ENCODE measurements at regions not wholly inside any gene's neighbourhood (a gene's known extent, or its start where the extent isn't known, plus 50 kb on each side); places are given as distances from the start of the nearest gene placed in this dataset.
A peak's percentile ranks its signal among the peaks of the same experiment; 100 is the strongest.
"Not testable (repeated sequence)": the region's sequence is repeated elsewhere in the genome, so short reads cannot be mapped to it uniquely, and the experiment has no call there.

DNA sequence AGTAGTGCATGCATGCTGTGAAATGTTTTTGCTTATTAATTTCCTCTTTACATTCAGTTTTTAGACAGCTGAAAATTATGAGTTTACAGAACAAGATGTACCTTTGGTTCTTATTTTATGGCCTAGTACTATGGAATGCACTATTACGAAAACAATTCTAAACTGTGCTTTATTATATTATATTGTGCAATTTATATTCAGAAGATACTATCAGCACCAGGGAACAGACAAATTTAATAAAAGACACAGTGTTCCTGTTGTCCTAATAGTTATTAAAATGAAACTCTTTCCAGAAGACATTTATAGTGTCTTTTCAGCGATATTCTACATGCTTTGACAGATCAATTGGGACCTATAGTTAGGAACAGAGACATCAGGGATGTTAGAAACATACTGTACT, 427.3 kb downstream of the BTG1 start:
- no peak for DNase-seq

DNA sequence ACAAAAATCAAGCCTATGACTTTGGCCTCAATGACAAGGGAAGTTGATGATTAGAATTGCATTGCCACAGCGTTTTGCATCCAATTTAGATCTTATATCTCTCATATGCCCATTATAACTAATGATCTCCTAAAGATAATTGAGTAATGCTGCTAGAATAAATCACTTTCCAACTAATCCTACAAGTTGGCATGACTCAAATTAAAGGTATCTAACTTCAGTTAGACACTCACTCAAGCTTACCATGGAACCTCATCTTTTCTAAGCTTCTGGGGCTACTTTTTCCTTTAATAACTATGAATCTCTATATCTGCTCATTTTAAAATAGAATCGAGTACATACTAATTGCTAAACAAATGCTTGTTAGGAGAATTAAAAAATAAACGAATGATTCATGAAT, 427.8 kb downstream of the BTG1 start:
- DNase-seq, result no peak

DNA sequence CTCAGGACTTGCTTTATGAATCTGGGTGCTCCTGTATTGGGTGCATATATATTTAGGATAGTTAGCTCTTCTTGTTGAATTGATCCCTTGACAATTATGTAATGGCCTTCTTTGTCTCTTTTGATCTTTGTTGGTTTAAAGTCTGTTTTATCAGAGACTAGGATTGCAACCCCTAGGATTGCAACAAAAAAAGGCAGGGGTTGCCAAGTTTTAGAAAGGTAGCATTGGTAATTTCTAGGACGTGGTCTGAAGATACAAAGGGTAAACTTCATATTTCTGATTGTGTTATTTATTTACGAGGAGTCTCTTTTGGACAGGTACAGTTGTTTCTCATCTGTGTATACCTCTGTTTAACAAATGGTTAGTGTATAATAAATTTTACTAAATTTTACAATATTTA, 433.7 kb downstream of the BTG1 start:
- not testable (repeated sequence) for DNase-seq

DNA sequence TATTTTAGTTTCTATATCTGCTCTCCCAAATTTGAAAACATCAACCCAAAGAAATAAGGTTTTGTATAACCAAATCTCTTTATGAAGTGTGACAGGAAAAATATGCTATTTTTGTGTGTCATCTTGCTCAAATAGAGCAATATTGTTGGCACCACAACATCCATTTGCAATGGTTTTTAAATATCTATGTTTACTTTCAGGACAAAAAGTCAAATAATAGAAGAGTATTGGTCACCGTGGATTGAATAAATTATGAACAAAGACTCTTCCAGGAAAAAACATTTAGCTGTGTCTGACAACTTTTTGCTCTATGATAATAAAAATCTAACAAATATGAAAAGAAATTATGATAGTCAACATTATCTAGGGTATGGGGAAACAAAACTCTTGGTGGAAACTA, 439.2 kb downstream of the BTG1 start:
- no peak for DNase-seq

DNA sequence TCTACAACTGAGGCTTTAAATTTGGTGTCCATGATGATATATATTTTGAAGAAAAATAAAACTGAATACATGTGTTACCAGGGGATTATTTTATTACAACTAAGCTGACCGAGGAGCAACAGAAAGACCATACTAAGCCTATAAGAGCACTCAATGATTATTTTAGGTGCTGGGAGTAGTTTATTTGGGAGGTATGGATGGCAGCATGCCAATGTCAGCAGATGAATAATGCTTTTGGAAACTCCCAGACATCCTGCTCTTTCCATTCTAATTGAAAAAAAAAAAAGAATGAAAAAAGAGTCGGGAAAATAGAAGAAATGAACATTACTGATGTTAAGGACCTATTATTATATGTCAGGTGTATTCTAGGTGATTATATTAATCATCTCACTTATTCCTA, 441.2 kb downstream of the BTG1 start:
- no peak for DNase-seq

DNA sequence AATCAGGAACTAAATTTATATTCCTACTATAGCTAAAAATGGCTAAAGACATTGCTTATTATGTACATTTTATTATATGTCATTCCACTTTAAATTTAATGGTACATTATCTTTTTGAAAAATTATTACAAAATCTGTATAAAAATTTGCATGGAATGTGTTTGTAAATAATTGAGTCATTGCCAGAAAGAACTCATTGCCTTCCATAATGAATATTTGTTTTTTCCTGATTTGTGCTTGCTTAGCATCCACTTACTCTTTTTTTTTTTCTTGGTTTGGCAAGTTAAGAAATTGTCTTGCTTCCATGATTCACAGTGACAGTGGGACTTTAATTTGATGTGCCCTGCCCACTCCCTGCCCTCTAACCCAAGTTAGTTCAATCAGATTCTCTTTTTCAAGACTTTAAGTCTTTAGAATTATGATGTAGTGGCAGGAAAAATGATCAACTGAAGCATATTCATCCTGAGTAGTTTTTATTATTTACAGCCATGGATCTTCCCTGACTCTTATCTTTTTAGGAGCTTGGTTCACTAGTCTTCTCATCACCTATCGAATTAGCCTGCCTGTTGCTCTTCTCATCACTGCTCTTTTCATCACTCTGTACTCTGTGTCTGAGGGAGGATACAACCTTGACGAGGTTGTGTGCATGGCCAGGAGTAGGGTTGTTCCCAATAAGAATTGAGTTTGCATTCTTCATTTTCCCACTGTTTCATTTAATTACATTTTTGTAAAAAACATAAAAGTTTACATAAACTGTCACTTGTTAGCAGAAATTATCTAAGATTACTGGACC, 442.0 kb downstream of the BTG1 start:
- DNase-seq, result no peak

DNA sequence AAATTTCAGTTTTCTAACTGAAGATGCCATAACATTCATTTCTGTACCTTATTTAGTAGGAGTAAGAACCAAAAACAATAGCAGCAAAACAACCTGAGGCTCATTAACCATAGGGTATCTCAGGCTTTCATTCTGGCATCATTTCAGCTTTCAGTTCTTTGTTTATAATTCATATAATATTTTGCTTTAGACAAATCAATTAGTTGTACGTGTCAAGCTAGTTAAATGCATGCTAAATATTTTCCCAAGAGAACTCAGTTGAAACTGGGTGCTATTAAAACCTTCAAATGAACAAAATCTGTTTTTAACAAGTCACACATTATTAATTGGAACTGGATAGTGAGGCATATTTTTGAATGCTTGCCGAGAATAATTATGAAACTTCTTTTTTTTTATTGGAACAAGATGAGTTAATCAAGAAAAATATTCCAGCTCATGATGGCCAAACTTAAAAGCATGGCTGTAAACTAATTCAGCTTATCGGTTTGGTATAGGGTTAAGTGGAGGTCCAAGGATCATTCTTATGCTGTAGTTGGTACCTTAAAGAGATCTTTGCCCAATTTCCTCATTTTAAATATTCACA, 442.7 kb downstream of the BTG1 start:
- no peak for DNase-seq

DNA sequence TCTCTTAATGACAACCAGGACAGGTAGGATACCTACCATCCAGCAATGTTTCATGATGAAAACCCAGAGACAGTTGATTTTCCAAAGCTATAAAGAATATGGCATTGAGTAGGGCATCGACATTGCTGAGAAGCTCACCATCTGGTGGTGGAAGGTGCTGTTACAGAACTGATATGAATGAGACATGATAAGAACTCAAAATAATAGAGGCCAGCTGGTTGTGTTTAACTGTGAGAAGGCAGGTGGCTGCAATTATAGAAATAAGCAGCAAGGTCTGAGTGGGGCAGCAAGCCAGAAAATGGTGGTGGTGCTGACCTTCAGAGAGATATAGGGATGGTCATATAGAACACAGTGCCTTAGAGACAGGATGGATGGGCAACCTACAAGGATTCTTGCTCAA, 449.7 kb downstream of the BTG1 start:
- no peak for DNase-seq

DNA sequence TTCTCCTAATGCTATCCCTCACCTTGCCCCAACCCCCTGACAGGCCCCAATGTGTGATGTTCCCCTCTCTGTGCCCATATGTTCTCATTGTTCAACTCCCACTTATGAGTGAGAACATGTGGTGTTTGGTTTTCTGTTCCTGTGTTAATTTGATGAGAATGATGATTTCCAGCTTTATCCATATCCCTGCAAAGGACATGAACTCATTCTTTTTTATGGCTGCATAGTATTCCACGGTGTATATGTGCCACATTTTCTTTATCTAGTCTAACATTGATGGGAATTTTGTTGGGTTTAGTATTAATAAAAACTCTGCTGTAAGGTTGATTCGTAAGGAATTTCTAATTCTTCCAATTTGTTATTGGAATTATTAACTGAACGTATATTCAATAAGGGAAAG, 450.2 kb downstream of the BTG1 start:
- not testable (repeated sequence) for DNase-seq

DNA sequence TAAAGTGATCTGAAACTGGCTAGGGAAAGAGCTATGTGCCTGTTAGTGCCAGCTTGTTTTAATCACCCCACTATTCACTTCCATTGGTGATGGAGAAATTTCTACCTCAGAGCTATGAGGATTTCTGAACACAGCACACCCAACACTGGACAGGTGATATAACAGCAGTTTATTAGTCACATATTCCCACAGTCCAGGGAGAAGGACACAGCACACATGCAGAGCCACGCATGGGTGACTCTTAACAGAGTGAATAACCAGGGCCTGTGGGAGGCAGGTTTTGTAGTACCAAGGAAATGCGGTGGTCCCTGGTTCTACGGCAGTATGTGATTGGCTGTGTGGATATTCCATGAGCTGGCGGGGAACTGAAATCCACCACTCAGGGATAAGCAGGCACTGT, 455.1 kb downstream of the BTG1 start:
- no peak for DNase-seq

DNA sequence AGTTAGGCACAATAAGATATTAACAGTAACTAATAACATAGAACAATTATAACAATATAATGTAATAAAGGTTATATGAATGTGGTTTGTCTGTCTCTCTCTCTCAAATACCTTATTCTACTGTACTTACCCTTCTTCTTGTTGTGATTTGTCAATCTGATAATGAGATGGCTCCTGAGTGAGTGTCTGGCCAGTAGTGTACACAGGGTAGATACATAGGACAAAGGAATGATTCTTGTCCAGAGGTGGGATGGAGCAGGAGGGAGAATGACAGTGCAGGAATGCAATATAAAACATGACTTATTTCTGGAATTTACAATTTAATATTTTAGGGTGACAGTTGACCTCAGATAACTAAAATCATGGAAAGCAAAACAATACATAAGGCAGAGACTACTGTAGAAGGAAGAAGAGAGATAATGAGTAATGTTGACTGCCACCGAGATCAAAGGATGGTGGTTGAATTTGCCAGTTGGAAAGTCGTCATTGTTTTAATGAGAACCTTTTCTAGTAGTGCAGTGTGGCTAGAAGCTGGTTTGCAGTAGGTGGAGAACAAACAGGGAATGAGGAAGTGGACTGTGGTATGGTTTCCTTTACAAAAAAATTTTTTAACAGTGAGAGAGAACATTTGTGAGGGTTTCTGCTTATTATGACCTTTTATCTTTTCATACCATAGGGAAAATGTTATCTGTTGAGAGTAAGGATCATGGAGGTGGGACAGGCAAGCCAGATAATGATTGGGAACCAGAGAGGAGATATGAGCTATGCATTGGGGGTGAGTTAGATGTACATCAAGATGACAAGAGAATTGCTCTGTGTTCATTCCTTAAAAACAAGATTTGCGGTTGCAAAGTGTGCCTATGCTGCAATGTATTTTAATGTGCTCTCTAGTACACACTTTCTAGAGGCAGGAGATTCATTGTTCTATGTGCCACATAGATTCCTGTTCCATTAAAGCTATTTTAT, 458.3 kb downstream of the BTG1 start:
- DNase-seq, result peak; percentile 1

DNA sequence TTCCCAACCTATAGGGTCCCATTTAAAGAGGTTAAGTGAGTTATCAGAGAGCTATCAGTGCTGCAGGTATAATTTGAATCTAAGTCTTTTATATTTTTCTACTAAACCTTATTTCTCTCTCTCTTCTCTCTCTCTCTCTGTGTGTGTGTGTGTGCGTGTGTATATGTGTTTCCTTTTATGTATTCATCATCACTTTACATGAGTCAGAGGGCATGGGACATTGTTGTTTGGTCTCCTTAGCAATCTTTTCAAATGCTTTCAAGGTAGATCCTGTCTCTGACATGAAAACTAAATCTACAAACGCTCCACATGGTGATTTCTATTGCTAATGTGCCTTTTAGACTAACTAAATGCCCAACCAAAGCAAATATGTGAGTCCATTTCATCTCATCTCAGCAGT, 459.7 kb downstream of the BTG1 start:
- DNase-seq, result no peak

DNA sequence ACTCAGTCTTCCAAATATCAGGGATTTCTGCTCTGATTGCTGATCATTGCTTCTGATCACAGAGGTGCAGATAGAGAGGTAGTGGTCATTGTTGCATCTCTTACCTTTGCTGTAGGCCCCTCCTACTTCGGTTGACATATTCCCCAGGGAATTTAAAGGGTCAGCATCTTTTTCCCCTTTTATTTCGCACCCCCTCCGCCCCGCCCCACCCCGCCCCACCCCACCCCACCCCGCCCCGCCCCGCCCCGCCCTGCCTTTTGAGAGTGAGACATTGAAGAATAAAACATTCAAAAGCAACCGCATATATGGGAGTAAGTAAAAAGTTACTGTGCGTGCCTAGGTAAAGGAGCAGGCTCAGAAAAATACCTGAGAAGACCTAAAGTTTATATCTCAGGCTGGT, 463.9 kb downstream of the BTG1 start:
- DNase-seq, result no peak

DNA sequence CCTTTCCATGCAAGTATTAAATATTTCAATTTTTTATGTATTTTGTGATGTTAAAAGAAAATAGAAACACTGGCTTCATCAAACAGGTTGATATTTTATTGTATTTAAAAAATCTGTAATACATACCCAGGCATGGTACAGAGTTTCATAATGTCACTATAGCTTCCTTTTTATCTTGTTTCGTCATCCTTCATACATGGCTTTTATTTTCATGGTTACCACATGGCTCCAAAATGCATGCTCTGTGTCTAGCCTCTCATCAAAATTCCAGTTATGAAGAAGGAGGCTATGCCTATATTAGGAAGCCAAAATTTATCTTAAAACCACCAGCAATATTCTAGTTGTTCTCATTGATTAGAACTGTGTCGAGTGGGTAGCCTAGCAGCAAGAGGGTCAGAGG, 464.8 kb downstream of the BTG1 start:
- peak; percentile 5 for DNase-seq

DNA sequence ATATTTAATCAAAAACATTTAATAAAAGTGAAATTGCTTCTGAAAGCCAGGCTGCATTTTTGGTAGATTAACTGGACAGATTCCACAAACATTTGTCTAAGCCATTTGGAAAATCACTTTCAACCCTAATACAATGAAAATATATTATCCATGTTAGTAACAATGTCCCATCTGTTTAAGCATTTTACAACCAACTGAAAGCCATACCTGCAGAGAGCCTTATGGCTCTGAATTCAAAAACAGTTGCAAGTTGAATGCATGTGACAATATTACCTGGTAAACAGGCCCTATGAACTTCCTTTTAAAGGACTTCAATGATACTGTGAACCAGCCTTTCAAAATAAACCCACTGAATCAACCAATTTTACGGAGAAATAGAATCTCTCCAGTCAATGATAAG, 468.1 kb downstream of the BTG1 start:
- DNase-seq, result no peak

DNA sequence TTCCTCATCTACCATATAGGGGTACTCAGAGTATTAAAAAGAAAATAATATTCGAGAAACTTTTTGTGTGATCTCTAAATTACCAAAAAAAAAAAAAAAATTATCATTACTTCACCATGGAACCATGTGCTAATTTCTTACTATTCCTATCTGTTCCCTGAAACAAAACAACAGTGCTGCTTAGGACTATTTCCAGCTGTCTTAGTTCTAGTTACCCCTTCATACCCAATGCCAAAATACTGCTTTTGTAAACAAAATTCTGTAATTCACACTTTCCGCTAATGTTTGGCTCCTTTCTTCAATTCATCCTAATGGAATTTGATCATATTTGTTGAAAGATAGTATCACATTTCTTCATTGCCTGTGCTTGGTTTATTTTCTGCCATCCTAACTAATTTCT, 470.2 kb downstream of the BTG1 start:
- no peak for DNase-seq

DNA sequence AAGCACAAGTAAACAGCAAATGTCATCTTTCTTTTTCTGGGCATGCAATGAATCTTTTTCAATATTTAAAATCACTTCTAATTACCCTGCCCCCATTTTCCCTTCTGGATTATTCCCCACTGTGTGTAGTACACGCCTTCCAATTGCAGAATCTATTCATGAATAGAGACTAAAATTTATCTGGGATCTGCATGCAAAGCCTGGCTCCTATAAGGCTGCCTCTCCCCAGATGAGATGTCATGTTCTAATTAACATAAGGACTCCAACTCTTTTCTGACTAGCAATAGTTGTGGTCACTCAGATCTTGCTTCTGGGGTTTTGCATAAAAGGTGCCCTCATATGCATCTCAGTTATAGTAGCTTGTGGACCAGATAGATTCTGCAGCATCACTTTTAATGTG, 473.5 kb downstream of the BTG1 start:
- no peak for DNase-seq

DNA sequence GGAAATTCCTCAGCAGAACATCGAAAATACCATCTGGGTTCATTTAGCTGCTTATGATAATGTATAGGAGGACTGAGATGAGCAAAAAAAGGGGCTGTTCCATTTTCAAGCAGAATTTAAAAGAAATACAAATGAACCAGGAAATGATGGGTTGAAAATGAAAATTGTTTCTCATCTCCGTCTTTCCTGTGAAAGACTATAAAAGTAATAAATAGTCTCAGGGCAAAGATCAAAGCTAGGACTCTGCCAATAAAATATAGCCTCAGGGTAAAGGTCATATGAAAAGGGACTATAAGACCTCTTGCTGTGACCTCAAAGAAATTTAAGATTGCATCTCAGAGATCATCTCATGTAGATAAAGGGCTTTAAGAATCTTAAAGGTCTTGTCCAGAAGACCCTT, 478.0 kb downstream of the BTG1 start:
- no peak for DNase-seq

DNA sequence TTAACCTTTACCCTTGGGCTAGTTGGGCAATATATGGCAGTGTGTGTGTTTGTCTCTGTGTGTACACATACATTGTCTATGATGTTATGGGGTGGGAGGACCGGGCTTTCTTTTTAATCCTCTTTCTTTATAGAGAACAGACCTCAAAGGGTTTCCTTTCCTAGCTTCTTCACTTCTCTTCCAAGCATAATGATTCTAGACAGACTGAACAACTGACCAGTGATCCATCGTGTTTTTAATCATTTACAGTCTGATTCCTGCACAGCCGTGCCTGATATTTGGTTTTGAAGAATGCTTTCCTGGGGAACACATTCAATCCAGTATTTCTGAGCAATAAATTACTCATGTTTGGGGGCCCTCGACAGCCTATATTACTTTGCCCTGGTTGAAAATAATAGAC, 481.1 kb upstream of the DCN start:
- no peak for DNase-seq

DNA sequence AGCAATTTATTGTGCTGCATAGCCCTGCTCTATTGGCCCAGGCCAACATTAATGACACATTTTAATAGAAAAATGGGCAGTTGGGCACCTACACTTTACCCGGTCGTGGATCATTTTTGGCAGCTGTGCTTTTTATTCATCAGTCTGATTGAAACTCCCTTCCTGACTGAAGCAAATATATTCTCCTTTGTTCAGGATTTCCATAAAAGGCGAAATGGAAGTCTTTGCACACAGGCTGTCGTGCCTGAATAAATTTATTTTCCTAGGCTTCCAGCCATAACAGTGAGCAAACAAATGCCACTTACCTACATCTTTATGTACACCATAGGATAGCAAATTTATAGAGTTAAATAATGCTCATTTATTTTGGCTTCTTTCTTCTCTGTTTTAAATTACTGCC, 480.7 kb upstream of the DCN start:
- no peak for DNase-seq

DNA sequence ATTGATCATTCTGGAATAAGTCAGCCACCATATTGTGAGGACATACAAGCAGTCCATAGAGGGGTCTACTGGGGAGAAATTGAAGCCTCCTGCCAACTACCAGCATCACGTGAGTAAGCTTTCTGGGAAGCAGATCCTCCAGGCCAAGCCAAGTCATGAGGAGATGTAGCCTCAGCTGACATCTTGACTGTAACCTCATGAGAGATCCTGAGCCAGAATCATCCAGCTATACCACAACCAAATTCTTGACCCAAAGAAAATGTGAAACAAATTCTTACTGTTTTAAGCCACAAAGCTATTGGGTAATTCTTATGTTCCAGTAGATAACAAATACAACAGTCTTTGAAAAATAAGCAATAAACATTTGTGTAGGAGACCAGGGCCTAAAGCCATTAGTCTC, 479.4 kb upstream of the DCN start:
- DNase-seq, result no peak

DNA sequence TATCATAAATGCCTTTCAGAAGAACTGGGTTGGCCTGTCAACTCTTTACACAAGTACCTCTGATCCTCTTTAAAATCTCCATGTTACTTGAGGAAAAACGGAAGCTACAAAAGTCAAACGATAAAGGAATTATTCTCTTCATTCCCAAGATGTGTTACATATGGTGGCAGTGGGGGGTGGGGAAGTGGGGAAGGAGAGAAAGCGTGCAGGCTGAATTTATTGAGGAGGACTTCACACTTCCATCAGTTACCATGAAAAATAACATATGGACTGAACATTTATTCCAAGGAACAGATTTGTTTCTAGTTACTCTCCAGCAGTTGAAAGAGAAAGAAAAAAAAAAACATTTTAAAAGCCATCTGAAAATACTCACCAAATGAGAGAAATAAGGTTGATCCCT, 474.4 kb upstream of the DCN start:
- no peak for DNase-seq

DNA sequence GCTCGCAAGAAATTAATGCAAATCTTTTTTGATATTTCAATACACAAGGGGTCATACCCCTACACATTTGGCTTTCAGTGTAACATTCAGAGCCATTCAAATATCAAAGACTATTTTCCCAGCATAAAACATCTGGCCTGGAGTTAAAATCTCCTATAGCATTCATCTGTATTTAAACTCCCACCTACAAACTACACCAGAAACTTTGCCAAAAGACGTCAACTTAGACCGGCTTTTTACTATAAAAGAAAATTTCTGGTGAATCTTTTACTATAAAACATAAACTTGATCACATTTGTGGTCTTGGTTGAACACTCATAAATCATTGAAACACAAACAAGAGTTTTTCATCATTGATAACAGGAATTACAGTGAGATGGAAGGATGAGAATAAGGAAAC, 473.3 kb upstream of the DCN start:
- DNase-seq, result no peak

DNA sequence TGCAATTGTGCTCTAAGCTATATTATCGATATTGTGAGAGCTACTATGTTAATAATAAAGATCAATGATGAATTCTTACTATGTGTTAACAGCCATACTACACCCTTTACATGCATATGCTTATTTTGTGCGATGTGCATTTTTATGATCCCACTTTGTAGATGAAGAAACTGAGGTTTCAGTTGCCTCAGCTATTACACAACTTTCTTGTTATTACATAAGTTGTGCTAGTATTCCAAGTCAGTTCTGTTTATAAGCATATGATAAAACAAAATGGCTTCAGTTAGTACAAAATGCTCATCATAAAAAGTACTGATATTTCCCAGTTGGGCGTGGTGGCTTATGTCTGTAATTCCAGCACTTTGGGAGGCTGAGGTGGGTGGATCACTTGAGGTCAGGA, 471.5 kb upstream of the DCN start:
- DNase-seq, result no peak

Measured in inflammatory macrophage treated with lipopolysaccharide for 4 hours (primary cell).